Liver (tissue), 3 donors: ENCODE measurements at regions not wholly inside any gene's neighbourhood (a gene's known extent, or its start where the extent isn't known, plus 50 kb on each side); places are given as distances from the start of the nearest gene placed in this dataset.
A peak's percentile ranks its signal among the peaks of the same experiment; 100 is the strongest.

Experiments used
- FOXA1 ChIP-seq: IDR thresholded peaks from 2 replicates; pipeline ENCODE4 v1.6.1; 2016; ENCODE audit warnings: antibody characterized with exemption
- GABPA ChIP-seq, 2 donors: IDR thresholded peaks in 1 of 2; conservative IDR thresholded peaks in 1 of 2; 2 replicates each; pipeline ENCODE4 v1.6.1; 2016; ENCODE audit warnings: antibody characterized with exemption in 2 of 2, mild to moderate bottlenecking in 1 of 2, moderate library complexity in 1 of 2
- HNF4A ChIP-seq, 2 donors: conservative IDR thresholded peaks; 2 replicates each; pipeline ENCODE4 v1.6.1; 2016; ENCODE audit warnings: antibody characterized with exemption in 2 of 2, mild to moderate bottlenecking in 2 of 2
- JUND ChIP-seq, 2 donors: IDR thresholded peaks; 2 replicates each; pipeline ENCODE4 v1.6.1; 2016; ENCODE audit warnings: antibody characterized with exemption in 2 of 2
- RAD21 ChIP-seq, 2 donors: IDR thresholded peaks; 2 replicates each; pipeline ENCODE4 v1.6.1; 2016; ENCODE audit warnings: antibody characterized with exemption in 2 of 2, mild to moderate bottlenecking in 2 of 2
- RXRA ChIP-seq, 2 donors: IDR thresholded peaks; 2 replicates each; pipeline ENCODE4 v1.6.1; 2017 to 2018; ENCODE audit warnings: antibody characterized with exemption in 2 of 2, mild to moderate bottlenecking in 1 of 2
- SP1 ChIP-seq: IDR thresholded peaks from 2 replicates; pipeline ENCODE4 v1.6.1; 2018; ENCODE audit warnings: antibody characterized with exemption, mild to moderate bottlenecking
- TAF1 ChIP-seq: conservative IDR thresholded peaks from 2 replicates; pipeline ENCODE4 v1.6.1; 2016; ENCODE audit warnings: antibody characterized with exemption, mild to moderate bottlenecking
- YY1 ChIP-seq: IDR thresholded peaks from 2 replicates; pipeline ENCODE4 v1.6.1; 2016; ENCODE audit warnings: antibody characterized with exemption, mild to moderate bottlenecking
- TF ChIP-seq, protein P1 (sequence below): fragments of 150-350 bp; IDR thresholded peaks from 2 replicates; pipeline ENCODE4 v1.5.1; 2017; ENCODE audit warnings: improper control_type of control experiment, low read depth, low read length; ENCODE audit not compliant: missing input control
- TF ChIP-seq, protein P2 (sequence below): IDR thresholded peaks from 2 replicates; pipeline ENCODE4 v1.6.1; 2016; ENCODE audit warnings: antibody characterized with exemption
- TF ChIP-seq, protein P3 (sequence below): IDR thresholded peaks from 2 replicates; pipeline ENCODE4 v1.6.1; 2016; ENCODE audit warnings: antibody characterized with exemption, mild to moderate bottlenecking
- donor health status: healthy.
- donor health status: healthy.

DNA sequence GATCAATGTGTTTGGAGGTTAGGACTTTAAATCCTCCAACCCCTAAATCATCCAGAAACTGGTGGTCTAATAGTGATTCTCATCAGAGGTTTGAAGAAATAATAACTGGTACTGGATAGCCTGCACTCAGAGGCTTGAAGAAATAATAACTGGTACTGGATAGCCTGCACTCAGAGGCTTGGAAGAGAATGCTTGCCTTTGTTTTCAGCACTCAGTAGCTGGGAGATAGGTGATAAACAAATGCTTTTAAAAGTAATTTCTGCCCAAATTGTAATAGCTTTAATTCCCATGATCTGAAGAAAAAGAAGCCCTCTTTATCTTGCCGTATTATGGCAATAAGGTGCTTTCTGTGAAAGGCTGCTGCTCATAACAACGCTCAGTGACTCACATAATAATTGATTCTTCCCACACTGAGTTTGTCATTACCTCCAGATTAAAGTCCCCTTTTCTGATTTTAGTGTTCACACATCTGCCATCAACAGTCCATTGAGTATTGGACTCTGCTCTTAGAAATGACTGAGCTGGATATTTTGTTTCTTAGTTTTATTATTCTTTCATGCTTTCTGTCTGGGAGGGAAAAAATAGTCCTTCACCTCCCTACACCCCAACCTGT, 112.3 kb upstream of the PHYHIPL start:
- TF ChIP-seq FOXA1 (no peak), HNF4A (conservative IDR thresholded peaks at IDR 0.05) (peak; percentile 74 to 83), TAF1 (no peak), GABPA (IDR thresholded peaks at IDR 0.05 in 1 of 2, conservative IDR thresholded peaks at IDR 0.05 in 1 of 2) (no peak), RAD21 (IDR thresholded peaks at IDR 0.05) (peak in 1 of 2 donors; percentile 13), SP1 (no peak), RXRA (IDR thresholded peaks at IDR 0.05) (peak in 1 of 2 donors; percentile 30), JUND (IDR thresholded peaks at IDR 0.05) (peak; percentile 24 to 39), YY1 (peak; percentile 17)
- TF ChIP-seq, protein P1, sequence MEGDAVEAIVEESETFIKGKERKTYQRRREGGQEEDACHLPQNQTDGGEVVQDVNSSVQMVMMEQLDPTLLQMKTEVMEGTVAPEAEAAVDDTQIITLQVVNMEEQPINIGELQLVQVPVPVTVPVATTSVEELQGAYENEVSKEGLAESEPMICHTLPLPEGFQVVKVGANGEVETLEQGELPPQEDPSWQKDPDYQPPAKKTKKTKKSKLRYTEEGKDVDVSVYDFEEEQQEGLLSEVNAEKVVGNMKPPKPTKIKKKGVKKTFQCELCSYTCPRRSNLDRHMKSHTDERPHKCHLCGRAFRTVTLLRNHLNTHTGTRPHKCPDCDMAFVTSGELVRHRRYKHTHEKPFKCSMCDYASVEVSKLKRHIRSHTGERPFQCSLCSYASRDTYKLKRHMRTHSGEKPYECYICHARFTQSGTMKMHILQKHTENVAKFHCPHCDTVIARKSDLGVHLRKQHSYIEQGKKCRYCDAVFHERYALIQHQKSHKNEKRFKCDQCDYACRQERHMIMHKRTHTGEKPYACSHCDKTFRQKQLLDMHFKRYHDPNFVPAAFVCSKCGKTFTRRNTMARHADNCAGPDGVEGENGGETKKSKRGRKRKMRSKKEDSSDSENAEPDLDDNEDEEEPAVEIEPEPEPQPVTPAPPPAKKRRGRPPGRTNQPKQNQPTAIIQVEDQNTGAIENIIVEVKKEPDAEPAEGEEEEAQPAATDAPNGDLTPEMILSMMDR: no peak
- TF ChIP-seq, protein P2, sequence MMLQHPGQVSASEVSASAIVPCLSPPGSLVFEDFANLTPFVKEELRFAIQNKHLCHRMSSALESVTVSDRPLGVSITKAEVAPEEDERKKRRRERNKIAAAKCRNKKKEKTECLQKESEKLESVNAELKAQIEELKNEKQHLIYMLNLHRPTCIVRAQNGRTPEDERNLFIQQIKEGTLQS: no peak
- TF ChIP-seq, protein P3, sequence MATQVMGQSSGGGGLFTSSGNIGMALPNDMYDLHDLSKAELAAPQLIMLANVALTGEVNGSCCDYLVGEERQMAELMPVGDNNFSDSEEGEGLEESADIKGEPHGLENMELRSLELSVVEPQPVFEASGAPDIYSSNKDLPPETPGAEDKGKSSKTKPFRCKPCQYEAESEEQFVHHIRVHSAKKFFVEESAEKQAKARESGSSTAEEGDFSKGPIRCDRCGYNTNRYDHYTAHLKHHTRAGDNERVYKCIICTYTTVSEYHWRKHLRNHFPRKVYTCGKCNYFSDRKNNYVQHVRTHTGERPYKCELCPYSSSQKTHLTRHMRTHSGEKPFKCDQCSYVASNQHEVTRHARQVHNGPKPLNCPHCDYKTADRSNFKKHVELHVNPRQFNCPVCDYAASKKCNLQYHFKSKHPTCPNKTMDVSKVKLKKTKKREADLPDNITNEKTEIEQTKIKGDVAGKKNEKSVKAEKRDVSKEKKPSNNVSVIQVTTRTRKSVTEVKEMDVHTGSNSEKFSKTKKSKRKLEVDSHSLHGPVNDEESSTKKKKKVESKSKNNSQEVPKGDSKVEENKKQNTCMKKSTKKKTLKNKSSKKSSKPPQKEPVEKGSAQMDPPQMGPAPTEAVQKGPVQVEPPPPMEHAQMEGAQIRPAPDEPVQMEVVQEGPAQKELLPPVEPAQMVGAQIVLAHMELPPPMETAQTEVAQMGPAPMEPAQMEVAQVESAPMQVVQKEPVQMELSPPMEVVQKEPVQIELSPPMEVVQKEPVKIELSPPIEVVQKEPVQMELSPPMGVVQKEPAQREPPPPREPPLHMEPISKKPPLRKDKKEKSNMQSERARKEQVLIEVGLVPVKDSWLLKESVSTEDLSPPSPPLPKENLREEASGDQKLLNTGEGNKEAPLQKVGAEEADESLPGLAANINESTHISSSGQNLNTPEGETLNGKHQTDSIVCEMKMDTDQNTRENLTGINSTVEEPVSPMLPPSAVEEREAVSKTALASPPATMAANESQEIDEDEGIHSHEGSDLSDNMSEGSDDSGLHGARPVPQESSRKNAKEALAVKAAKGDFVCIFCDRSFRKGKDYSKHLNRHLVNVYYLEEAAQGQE: no peak
